NCI-H1092 (cell line): ENCODE measurements at regions not wholly inside any gene's neighbourhood (a gene's known extent, or its start where the extent isn't known, plus 50 kb on each side); places are given as distances from the start of the nearest gene placed in this dataset.
"Not testable (repeated sequence)": the region's sequence is repeated elsewhere in the genome, so short reads cannot be mapped to it uniquely, and the experiment has no call there.

Experiments used
- DNase-seq: peaks from one replicate; lab custom pipeline; 2025; lab: John Stamatoyannopoulos, UW

GRCh38 chr11:56876621-56877275, 112.0 kb upstream of the OR5AK2 start:
- no peak for DNase-seq

- no peak for DNase-seq
Measured at GRCh38 chr11:56855217-56855616, 106.7 kb upstream of the OR9G4 start.

- DNase-seq: no peak
Measured at GRCh38 chr11:56852131-56852530, 103.6 kb upstream of the OR9G4 start.

- DNase-seq: no peak
Measured at GRCh38 chr11:56849852-56850251, 101.4 kb upstream of the OR9G4 start.

DNA sequence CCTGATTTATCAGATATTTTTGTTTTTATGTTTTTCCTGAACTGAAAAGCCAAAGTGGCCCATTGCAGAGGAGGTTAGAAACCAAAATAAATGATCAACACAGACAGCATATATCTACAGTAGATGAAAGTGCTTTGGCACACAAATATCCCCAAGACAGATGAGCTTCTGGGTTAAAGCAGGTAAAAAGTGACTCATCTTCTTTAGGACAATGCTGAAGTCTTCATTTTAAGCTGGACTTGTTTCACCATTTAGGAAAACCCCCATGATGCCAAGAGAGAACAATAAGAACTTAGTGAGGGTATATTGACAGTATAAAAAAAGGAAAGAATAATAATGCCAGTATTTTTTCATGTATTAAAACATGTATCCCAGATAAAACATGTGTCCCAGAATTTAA, 100.8 kb upstream of the OR9G4 start:
- no peak for DNase-seq

- DNase-seq: no peak
Measured at GRCh38 chr11:56848141-56848809, 99.8 kb upstream of the OR9G4 start.

GRCh38 chr11:56846631-56847576, 98.4 kb upstream of the OR9G4 start:
- DNase-seq: no peak

- no peak for DNase-seq
Measured at GRCh38 chr11:56845121-56845732, 96.7 kb upstream of the OR9G4 start.

GRCh38 chr11:56843816-56844215, 95.3 kb upstream of the OR9G4 start:
- DNase-seq: no peak

GRCh38 chr11:56842814-56843794, 94.6 kb upstream of the OR9G4 start:
- DNase-seq: no peak

GRCh38 chr11:56841210-56841810, 92.8 kb upstream of the OR9G4 start:
- peak; percentile 23 for DNase-seq

GRCh38 chr11:56827357-56827756, 78.9 kb upstream of the OR9G4 start:
- not testable (repeated sequence) for DNase-seq

GRCh38 chr11:56819916-56820315, 71.4 kb upstream of the OR9G4 start:
- DNase-seq: no peak

DNA sequence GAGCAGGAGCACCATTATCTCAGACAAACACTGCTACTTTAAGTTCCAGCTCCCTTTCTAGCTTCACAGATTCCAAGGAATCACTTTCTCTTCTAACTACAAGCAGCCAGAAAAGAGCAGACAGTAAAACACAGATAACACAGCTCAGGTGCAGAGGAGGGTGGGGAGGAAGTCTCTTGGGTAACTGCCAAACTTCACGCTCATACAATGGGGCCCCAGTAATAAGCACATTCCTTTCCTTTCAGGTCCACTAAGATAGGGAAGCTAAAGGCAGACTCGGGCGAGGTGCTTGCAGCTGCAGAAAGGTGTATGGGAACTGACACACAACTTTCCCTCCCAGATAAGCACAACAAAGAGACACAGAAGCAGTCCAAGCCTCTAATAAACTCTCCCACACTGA, 69.2 kb upstream of the OR9G4 start:
- DNase-seq: no peak

- no peak for DNase-seq
Measured at GRCh38 chr11:56816259-56816658, 67.8 kb upstream of the OR9G4 start.

DNA sequence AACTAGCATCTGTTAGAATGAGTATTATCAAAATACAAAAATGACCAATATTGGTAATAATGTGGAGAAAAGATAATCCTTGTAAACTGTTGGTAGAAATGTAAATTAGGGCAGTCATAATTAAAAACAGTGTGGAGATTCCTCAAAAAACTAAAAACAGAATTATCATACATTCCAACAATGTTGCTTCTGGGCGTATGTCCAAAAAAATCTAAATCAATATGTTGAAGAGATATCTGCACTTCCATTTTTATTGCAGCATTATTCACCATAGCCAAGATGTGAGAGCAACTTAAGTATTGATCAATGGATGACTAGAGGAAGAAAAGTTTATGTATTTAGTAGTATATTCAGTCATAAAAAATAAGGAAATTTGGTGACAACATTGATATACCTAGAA, 59.8 kb upstream of the OR9G4 start:
- DNase-seq: no peak

GRCh38 chr11:56799691-56800210, 51.3 kb upstream of the OR9G4 start:
- DNase-seq: no peak
